ENCODE measurements at regions not wholly inside any gene's neighbourhood (a gene's known extent, or its start where the extent isn't known, plus 50 kb on each side); places are given as distances from the start of the nearest gene placed in this dataset.

- Histone ChIP-seq H3K4me3 (ENCODE audit: low read depth, low read length) (no peak overlapping the region), H3K4me1 (no peaks in the 10 kb centered on the region), H2AFZ (no peak overlapping the region), H3K9me3 (ENCODE audit: control insufficient read depth, low read length) (no peaks in the 10 kb centered on the region), H3K79me2 (no peaks in the 10 kb centered on the region), H3K9ac (no peak overlapping the region), H3K36me3 (ENCODE audit: control insufficient read depth, insufficient read depth, low read length) (no peaks in the 10 kb centered on the region), H3K27ac (no peak overlapping the region), H3K27me3 (ENCODE audit: control insufficient read depth, insufficient read depth, low read length) (no peaks in the 10 kb centered on the region), H3K4me2 (ENCODE audit: low read length) (no peak overlapping the region)
- TF ChIP-seq CTCF (IDR thresholded peaks at IDR 0.05) = no peak
Measured at GRCh38 chr1:201775380-201775779, 53.6 kb upstream of the IPO9 start.

- H3K4me3 ChIP-seq (ENCODE audit: low read depth, low read length) = no peak overlapping the region
- H3K27ac ChIP-seq = no peak overlapping the region
Measured at GRCh38 chr1:201778279-201779065, 50.5 kb upstream of the IPO9 start.

More at GRCh38 chr1:201778279-201779065, 50.5 kb upstream of the IPO9 start:
- Histone ChIP-seq H3K79me2 (no peaks in the 10 kb centered on the region), H3K36me3 (ENCODE audit: control insufficient read depth, insufficient read depth, low read length) (no peaks in the 10 kb centered on the region), H3K4me2 (ENCODE audit: low read length) (no peak overlapping the region), H3K4me1 (no peaks in the 10 kb centered on the region), H3K9ac (no peak overlapping the region), H2AFZ (no peak overlapping the region), H3K9me3 (ENCODE audit: control insufficient read depth, low read length) (no peaks in the 10 kb centered on the region), H3K27me3 (ENCODE audit: control insufficient read depth, insufficient read depth, low read length) (no peaks in the 10 kb centered on the region)
- TF ChIP-seq CTCF (IDR thresholded peaks at IDR 0.05) = no peak
